ENCODE measurements at regions not wholly inside any gene's neighbourhood (a gene's known extent, or its start where the extent isn't known, plus 50 kb on each side); places are given as distances from the start of the nearest gene placed in this dataset.

DNA sequence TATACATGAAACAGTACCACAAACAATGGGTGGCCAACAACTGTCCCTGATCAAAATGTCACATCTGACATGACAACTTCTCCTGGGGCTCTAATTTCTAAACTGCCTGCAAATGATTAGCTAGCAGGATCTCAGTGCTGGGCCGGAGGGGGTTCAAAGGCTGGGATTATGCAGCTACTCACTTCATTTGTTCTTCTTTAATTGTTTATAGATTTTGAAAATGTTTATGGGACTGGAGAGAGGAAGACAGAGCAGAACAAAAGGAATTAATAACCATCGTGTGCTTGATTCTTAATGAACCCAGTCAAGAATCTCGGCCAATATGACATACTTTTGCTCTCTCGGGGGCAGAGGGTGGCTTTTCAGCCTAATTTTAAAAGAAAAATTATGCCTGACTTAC is 313.6 kb downstream of the NSG2 start:
- TF ChIP-seq RAD21 (IDR thresholded peaks at IDR 0.05; ENCODE audit: low read depth): no peak
- TF ChIP-seq EZH2 (IDR thresholded peaks at IDR 0.05): no peak
- TF ChIP-seq YY1 (IDR thresholded peaks at IDR 0.05; ENCODE audit: extremely low read depth, insufficient replicate concordance, low read depth, low read length): no peak
- no peak for TF ChIP-seq CTCF (IDR thresholded peaks at IDR 0.05 in 2 of 3, conservative IDR thresholded peaks at IDR 0.05 in 1 of 3; ENCODE audit: borderline replicate concordance in 1 of 3, insufficient read depth in 1 of 3, low read depth in 2 of 3, low read length in 2 of 3)
- TF ChIP-seq EZH2phosphoT487 (IDR thresholded peaks at IDR 0.05; ENCODE audit: borderline replicate concordance): no peak

Data from HCT116 (cell line).